ENCODE measurements at regions not wholly inside any gene's neighbourhood (a gene's known extent, or its start where the extent isn't known, plus 50 kb on each side); places are given as distances from the start of the nearest gene placed in this dataset.

GRCh38 chr16:88323546-88324330, 59.0 kb upstream of the ZNF469 start:
- H3K27ac ChIP-seq = no peak overlapping the region
- no peak for TF ChIP-seq CTCF (conservative IDR thresholded peaks at IDR 0.05)

- TF ChIP-seq CTCF (conservative IDR thresholded peaks at IDR 0.05) = no peak
- no peak overlapping the region for H3K27ac ChIP-seq
Observed at GRCh38 chr16:88325087-88325750, 57.5 kb upstream of the ZNF469 start.

- TF ChIP-seq CTCF (conservative IDR thresholded peaks at IDR 0.05) = no peak
- no peak overlapping the region for H3K27ac ChIP-seq
Observed at GRCh38 chr16:88325976-88326375, 56.8 kb upstream of the ZNF469 start.

- no peak for TF ChIP-seq CTCF (conservative IDR thresholded peaks at IDR 0.05)
- no peak overlapping the region for H3K27ac ChIP-seq
Observed at GRCh38 chr16:88326611-88327485, 55.9 kb upstream of the ZNF469 start.

- H3K27ac ChIP-seq = no peak overlapping the region
- TF ChIP-seq CTCF (conservative IDR thresholded peaks at IDR 0.05) = no peak
Observed at GRCh38 chr16:88327561-88328312, 55.0 kb upstream of the ZNF469 start.

- TF ChIP-seq CTCF (conservative IDR thresholded peaks at IDR 0.05) = no peak
- H3K27ac ChIP-seq = no peak overlapping the region
Observed at GRCh38 chr16:88328313-88328980, 54.3 kb upstream of the ZNF469 start.

Data from VCaP (cell line).